ENCODE measurements at regions not wholly inside any gene's neighbourhood (a gene's known extent, or its start where the extent isn't known, plus 50 kb on each side); places are given as distances from the start of the nearest gene placed in this dataset.

- Histone ChIP-seq H3K9me3 (ENCODE audit: control insufficient read depth in 1 of 2, insufficient read depth in 1 of 2, low read depth in 1 of 2, low read length in 2 of 2) (no peaks in the 10 kb centered on the region), H3K27me3 (ENCODE audit: insufficient read depth, low read length) (no peaks in the 10 kb centered on the region), H2AFZ (ENCODE audit: low read depth, low read length, poor library complexity, severe bottlenecking) (no peak overlapping the region), H3K4me3 (replicated peaks in 1 of 2; ENCODE audit: low read depth in 1 of 2, low read length in 2 of 2) (no peak overlapping the region), H3K79me2 (ENCODE audit: insufficient read depth, low read length) (no peaks in the 10 kb centered on the region), H3K36me3 (ENCODE audit: control insufficient read depth in 1 of 2, insufficient read depth in 2 of 2, low read length in 2 of 2) (no peaks in the 10 kb centered on the region), H4K20me1 (ENCODE audit: insufficient read depth) (no peaks in the 10 kb centered on the region), H3K9me2 (ENCODE audit: insufficient read depth) (no peaks in the 10 kb centered on the region), H3K4me2 (ENCODE audit: low read length) (no peak overlapping the region), H3K4me1 (ENCODE audit: control insufficient read depth in 1 of 2, insufficient read depth in 2 of 2, low read length in 2 of 2) (no peaks in the 10 kb centered on the region), H3K9ac (ENCODE audit: low read length) (no peak overlapping the region), H3K27ac (ENCODE audit: low read depth, low read length) (no peak overlapping the region)
- DNase-seq (ENCODE audit: low read depth, low spot score) (no peak), ATAC-seq (no peak)
- RAD21 ChIA-PET (ENCODE audit: low non-redundant PET in 1 of 2, low total read pairs in 2 of 2, uncharacterized antibody in 2 of 2, unreplicated experiment in 2 of 2) = no interaction called here
- BruUV-seq (replicated peaks) = no TSS peak
- POLR2A ChIA-PET = no interaction called here
- CTCF ChIA-PET = no interaction called here
- intact Hi-C loops (cut with micrococcal nuclease) = no loop called here
- TF ChIP-seq MAX (IDR thresholded peaks at IDR 0.05) (no peak), ATF3 (IDR thresholded peaks at IDR 0.05) (no peak), CBX3 (IDR thresholded peaks at IDR 0.05; ENCODE audit: low read depth) (no peak), ZBTB33 (IDR thresholded peaks at IDR 0.05; ENCODE audit: extremely low read depth, insufficient replicate concordance, low read length) (no peak), SP1 (IDR thresholded peaks at IDR 0.05; ENCODE audit: low read depth) (no peak), YY1 (IDR thresholded peaks at IDR 0.05; ENCODE audit: extremely low read depth, insufficient replicate concordance, low read depth, low read length) (no peak), ZNF274 (IDR thresholded peaks at IDR 0.05; ENCODE audit: low read depth, low read length) (no peak), POLR2A (IDR thresholded peaks at IDR 0.05; ENCODE audit: borderline replicate concordance, extremely low read depth, insufficient read depth, insufficient read length) (no peak), SRF (IDR thresholded peaks at IDR 0.05; ENCODE audit: low read depth) (no peak), CTCF (IDR thresholded peaks at IDR 0.05 in 2 of 3, conservative IDR thresholded peaks at IDR 0.05 in 1 of 3; ENCODE audit: borderline replicate concordance in 1 of 3, insufficient read depth in 1 of 3, low read depth in 2 of 3, low read length in 2 of 3) (no peak), TCF7L2 (IDR thresholded peaks at IDR 0.05; ENCODE audit: borderline replicate concordance, extremely low read depth, insufficient read depth, insufficient read length) (no peak), ELF1 (IDR thresholded peaks at IDR 0.05; ENCODE audit: borderline replicate concordance, low read depth) (no peak), JUND (IDR thresholded peaks at IDR 0.05) (no peak), EZH2 (IDR thresholded peaks at IDR 0.05) (no peak), RAD21 (IDR thresholded peaks at IDR 0.05; ENCODE audit: low read depth) (no peak), EGR1 (IDR thresholded peaks at IDR 0.05; ENCODE audit: low read depth) (no peak), POLR2AphosphoS5 (IDR thresholded peaks at IDR 0.05; ENCODE audit: low read depth, low read length) (no peak), REST (IDR thresholded peaks at IDR 0.05; ENCODE audit: low read depth) (no peak)
These were observed 995.6 kb upstream of the SLC39A10 start for GRCh38 chr2:194661431-194661830.

Measured in HCT116 (cell line).